Right lobe of liver (tissue), 4 donors: ENCODE measurements at regions not wholly inside any gene's neighbourhood (a gene's known extent, or its start where the extent isn't known, plus 50 kb on each side); places are given as distances from the start of the nearest gene placed in this dataset.

Experiments
- POLR2A ChIP-seq: fragments of 450-650 bp; IDR thresholded peaks from one replicate; pipeline ENCODE4 v1.6.1; 2017; ENCODE audit warnings: antibody characterized with exemption, mild to moderate bottlenecking
- TF ChIP-seq, protein P1 (sequence below), 4 donors: fragments of 200-600 bp in 3 of 4; fragments of 450-650 bp in 1 of 4; IDR thresholded peaks; one replicate each; pipeline versions ENCODE4 v1.5.1 to v1.8.0; 2016 to 2022; ENCODE audit warnings: antibody characterized with exemption in 4 of 4, mild to moderate bottlenecking in 2 of 4
- donor health status: DM: no; HTN: no; CAD: no.
- donor health status: DM: no; HTN: no; CAD: no.
- donor health status: DM: no; HTN: yes; CAD: no.

- TF ChIP-seq, protein P1, sequence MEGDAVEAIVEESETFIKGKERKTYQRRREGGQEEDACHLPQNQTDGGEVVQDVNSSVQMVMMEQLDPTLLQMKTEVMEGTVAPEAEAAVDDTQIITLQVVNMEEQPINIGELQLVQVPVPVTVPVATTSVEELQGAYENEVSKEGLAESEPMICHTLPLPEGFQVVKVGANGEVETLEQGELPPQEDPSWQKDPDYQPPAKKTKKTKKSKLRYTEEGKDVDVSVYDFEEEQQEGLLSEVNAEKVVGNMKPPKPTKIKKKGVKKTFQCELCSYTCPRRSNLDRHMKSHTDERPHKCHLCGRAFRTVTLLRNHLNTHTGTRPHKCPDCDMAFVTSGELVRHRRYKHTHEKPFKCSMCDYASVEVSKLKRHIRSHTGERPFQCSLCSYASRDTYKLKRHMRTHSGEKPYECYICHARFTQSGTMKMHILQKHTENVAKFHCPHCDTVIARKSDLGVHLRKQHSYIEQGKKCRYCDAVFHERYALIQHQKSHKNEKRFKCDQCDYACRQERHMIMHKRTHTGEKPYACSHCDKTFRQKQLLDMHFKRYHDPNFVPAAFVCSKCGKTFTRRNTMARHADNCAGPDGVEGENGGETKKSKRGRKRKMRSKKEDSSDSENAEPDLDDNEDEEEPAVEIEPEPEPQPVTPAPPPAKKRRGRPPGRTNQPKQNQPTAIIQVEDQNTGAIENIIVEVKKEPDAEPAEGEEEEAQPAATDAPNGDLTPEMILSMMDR (IDR thresholded peaks at IDR 0.05): no peak
- TF ChIP-seq POLR2A: no peak
Measured at GRCh38 chr11:128155590-128155989, 431.8 kb downstream of the ETS1 start.
